ENCODE measurements at regions not wholly inside any gene's neighbourhood (a gene's known extent, or its start where the extent isn't known, plus 50 kb on each side); places are given as distances from the start of the nearest gene placed in this dataset.

GRCh38 chr2:140164449-140164848, 1384.3 kb upstream of the NXPH2 start:
- Histone ChIP-seq H3K27ac (ENCODE audit: insufficient read depth, low read depth, low read length) (no peak overlapping the region), H3K4me1 (ENCODE audit: control insufficient read depth, extremely low read depth, insufficient read depth, low read length) (no peaks in the 10 kb centered on the region), H3K9me1 (replicated peaks; ENCODE audit: control insufficient read depth, extremely low read depth, insufficient read depth, low read length) (no peaks in the 10 kb centered on the region), H3K36me3 (ENCODE audit: control insufficient read depth in 2 of 2, extremely low read depth in 1 of 2, insufficient read depth in 2 of 2, low read length in 2 of 2) (no peaks in the 10 kb centered on the region), H3K79me2 (ENCODE audit: control insufficient read depth, insufficient read depth, low read length) (no peaks in the 10 kb centered on the region), H3K4me3 (replicated peaks in 1 of 3; ENCODE audit: insufficient read depth in 1 of 3, low read depth in 1 of 3, low read length in 3 of 3) (no peak overlapping the region), H2AFZ (ENCODE audit: low read depth, low read length) (no peak overlapping the region), H3K4me2 (ENCODE audit: insufficient read depth, low read length) (no peak overlapping the region), H4K20me1 (replicated peaks; ENCODE audit: control insufficient read depth, extremely low read depth, insufficient read depth, low read length) (no peaks in the 10 kb centered on the region), H3K27me3 (ENCODE audit: control insufficient read depth in 2 of 2, insufficient read depth in 2 of 2, low read length in 2 of 2) (no peaks in the 10 kb centered on the region), H3K9ac (replicated peaks; ENCODE audit: extremely low read depth, insufficient read depth, low read length) (no peak overlapping the region), H3K9me3 (replicated peaks; ENCODE audit: control insufficient read depth, insufficient read depth, low read length) (no peaks in the 10 kb centered on the region)
- POLR2A ChIA-PET: no interaction called here
- TF ChIP-seq FOS (IDR thresholded peaks at IDR 0.05; ENCODE audit: borderline replicate concordance, insufficient read depth, low read length): no peak
- no peak for TF ChIP-seq JUN (IDR thresholded peaks at IDR 0.05; ENCODE audit: borderline replicate concordance, insufficient read depth, insufficient read length, low read depth)
- no peak for TF ChIP-seq EZH2 (IDR thresholded peaks at IDR 0.05; ENCODE audit: borderline replicate concordance, low read depth, low read length, severe bottlenecking)
- no peak for TF ChIP-seq MYC (IDR thresholded peaks at IDR 0.05; ENCODE audit: low read depth, low read length)
- TF ChIP-seq POLR2A (IDR thresholded peaks at IDR 0.05; ENCODE audit: low read depth, low read length): no peak
- TF ChIP-seq GATA2 (IDR thresholded peaks at IDR 0.05; ENCODE audit: insufficient read depth, insufficient read length, low read depth, low read length): no peak
- no peak for TF ChIP-seq POLR2AphosphoS5 (IDR thresholded peaks at IDR 0.05; ENCODE audit: insufficient read depth, low read depth, low read length)
- TF ChIP-seq MAX (IDR thresholded peaks at IDR 0.05; ENCODE audit: insufficient read depth, insufficient read length): no peak
- no peak for TF ChIP-seq CTCF (IDR thresholded peaks at IDR 0.05; ENCODE audit: extremely low read depth in 1 of 2, insufficient read depth in 1 of 2, low read depth in 1 of 2, low read length in 2 of 2)
- FAIRE-seq: no peak
- dilution Hi-C loops (cut with MboI; ENCODE audit: extremely low pct_ligation_motif_present, low sequenced_read_pairs): no loop called here
- intact Hi-C loops (cut with micrococcal nuclease): no loop called here
- no peak for DNase-seq (ENCODE audit: low read depth, low spot score)
- BruUV-seq (replicated peaks): no TSS peak
- CTCF ChIA-PET: no interaction called here
